Glomerular visceral epithelial cell (primary cell): ENCODE measurements at regions not wholly inside any gene's neighbourhood (a gene's known extent, or its start where the extent isn't known, plus 50 kb on each side); places are given as distances from the start of the nearest gene placed in this dataset.
"Not testable (repeated sequence)": the region's sequence is repeated elsewhere in the genome, so short reads cannot be mapped to it uniquely, and the experiment has no call there.

Experiments used
- DNase-seq: peaks from one replicate; pipeline ENCODE4 v3.0.0-alpha.2; 2016; ENCODE audit errors: extremely low spot score

DNA sequence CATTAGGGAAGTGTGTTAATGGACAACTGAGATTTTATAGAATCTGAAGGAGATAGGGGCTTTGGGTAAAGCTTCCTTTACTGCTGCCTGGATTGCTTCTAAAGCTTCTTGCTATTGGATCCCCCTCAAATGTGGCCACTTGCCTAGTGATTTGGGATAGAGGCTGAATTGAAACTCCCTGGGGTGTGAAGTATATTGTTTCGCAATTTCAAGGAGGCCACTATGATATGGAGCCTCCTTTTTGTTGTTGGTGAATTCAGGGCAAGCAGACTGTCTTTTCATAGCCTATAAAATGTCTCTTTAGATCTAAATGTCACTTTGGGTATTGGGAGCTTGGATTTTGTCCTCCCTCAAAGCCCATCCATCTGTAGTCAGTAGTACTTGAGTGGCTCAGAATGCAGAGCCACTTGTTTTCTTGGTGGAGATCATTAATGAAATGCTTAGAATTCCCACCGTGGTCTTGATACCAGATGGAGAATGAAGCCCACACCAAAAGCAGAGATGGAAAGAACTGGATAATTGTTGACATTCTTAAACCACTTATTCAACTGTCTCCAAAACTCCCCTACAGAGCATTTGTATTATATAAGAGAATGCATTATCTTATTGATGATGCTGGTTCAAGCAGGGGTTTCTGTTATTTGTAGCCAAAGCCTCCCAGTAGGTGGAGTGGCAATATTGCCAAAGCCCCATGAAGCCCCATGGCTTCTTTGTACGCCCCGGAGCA is 144.3 kb upstream of the KCNE2 start:
- no peak for DNase-seq

DNA sequence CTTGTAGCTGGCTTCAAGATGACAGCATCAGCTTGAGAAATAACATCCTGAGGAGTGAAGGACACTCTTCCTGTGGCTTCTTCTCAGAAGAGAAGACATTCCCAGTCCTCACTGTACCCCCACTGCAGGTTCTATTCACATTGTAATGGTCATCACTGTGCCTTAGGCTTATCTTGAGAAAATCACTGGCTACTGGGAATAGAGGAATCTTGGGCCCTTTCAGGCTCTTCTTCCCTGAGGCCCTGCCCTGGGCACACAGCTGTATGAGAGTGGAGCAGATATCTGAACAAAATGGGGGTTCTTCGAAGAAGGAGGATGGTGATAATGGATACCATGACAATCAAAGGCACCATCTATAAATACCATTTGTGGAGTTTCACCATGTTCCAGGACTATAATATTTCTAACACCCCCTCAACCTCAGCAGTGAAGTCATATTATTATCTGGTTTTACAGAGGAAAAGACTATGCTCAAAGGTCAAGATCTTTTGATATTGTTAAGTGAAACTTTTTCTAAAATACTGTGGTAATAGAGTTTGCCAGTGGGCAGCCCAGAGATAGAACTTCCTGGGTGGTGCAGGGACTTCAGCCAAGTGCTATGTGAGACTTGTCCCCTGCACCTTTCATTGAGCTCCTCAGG is 143.1 kb upstream of the KCNE2 start:
- no peak for DNase-seq

DNA sequence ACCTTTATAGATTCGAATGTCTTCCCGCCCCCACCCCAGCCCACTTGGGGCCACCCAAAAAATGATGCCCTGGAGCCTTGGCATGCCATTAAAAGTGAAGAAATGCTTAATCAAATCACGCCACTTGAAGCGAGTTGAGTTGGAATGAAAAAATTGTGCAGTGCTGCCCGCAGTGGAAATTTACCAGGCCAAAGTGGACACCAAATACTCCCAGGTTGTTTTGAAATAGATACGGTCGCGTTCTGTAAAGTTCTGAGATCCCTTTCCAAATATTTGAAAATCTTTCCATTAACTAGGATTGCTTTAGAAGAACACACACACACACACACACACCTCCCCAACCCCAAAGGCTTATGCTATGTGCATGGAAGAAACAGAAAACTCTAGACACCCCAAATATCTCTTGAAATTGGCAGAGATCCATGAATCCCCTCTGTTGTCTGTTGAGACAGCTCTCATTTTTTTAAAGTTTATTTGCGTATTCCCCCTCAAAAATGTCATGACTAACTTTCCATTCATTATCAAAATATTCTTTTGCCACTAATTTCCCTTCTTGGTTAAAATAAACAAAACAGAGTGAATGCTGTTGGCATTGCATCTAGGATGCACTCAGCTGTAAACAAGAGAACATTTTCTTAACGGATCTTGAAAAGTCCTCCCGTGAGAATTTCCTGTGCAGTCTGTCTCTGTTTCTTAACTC is 142.3 kb upstream of the KCNE2 start:
- DNase-seq: no peak

DNA sequence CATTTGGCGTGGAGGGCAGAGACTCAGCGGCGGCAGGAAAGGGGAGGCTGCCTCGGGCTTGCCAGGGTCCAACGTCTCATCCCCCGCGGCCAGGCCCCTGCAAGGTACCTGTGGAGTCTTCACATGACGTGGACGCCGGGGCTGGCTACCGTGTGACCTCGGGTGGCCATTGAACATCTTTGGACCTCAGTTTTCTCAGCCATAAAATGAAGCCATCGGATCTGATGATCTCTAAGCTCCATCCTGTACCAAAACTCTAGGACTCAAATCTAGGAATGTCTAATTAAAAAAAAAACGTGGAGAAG is 141.8 kb upstream of the KCNE2 start:
- DNase-seq: no peak

DNA sequence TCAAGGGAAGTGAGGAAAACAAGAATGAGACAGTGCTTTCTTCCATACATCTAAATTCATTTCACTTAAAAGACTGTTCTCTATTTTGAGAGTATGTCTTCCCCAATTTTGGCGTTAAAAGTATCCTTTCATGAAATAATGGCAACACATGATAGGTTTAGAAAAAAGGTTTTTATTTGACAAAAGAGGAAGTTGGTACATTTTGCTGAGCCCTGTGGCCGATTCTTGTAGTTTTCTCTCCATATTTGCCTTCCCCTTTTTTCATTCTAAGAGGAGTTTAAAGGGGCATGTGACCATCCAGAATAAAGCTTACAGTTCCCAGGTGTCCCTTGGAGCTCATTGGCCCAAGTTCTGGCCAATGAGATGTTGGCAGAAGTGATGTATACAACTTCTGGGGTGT is 140.4 kb upstream of the KCNE2 start:
- no peak for DNase-seq

DNA sequence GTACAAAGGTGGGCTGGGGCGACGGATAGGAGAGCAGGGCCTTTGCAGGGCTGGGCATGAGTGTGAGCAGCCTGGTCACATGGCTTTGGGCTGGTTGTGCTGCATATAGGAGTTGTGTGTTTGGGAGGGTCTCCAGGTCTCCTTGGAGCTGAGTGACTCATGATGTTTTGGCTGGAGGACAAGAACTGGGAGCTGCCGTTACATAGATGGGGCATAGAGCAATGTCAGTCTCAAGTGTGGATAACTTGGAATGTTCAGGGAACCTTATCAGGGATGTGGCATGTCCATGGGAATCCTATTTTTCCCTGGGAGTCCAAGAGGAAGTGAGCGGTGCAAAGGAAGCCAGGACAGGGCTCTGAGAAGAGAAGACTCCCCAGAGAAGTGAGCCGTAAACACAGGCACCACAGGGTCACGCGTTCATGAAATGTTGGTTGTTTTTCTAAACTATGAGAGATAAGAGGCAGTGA is 136.4 kb upstream of the KCNE2 start:
- no peak for DNase-seq

DNA sequence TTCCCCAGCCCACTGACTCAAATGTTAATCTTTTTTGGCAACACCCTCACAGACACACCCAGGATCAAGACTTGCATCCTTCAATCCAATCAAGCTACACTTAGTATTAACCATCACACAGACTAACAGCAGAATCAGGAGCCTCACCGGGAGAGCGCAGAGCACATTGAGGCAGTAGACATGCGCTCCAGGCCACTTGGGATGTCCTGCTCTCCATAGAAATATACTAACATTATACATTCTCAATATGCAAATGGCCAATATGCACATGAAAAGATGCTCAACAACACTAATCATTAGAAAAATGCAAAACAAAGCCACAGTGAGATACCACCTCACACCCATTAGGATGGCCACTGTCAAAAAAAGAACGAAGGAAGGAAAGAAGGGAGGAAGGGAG is 135.0 kb upstream of the KCNE2 start:
- DNase-seq: no peak

DNA sequence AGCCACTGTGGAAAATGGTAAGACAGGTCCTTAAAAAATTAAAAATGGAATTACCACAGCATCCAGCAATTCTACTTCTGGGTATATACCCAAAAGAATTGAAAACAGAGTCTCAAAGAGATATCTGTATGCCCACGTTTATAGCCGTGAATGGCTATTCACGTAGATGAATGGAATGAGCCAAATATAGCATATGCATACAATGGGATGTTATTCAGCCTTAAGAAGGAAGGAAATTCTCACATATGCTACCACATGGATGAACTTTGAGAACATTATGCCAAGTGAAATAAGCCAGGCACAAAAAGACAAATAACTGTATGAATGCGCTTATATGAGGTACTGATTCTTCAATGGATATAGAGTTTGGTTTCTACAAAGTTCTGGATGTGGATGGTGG is 134.5 kb upstream of the KCNE2 start:
- DNase-seq: no peak

DNA sequence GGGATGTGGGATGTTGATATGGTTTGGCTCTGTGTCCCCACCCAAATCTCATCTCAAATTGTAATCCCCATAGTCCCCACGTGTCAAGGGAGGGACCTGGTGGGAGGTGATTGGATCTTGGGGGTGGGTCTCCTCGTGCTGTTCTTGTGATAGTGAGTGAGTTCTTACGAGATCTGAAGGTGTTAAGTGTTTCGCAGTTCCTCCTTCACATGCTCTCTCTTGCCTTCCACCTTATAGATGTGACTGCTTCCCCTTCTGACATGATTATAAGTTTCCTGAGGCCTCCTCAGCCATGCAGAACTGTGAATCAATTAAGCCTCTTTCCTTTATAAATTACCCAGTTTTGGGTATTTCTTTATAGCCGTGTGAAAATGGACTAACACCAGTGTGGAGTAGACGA is 130.1 kb upstream of the KCNE2 start:
- DNase-seq: not testable (repeated sequence)

DNA sequence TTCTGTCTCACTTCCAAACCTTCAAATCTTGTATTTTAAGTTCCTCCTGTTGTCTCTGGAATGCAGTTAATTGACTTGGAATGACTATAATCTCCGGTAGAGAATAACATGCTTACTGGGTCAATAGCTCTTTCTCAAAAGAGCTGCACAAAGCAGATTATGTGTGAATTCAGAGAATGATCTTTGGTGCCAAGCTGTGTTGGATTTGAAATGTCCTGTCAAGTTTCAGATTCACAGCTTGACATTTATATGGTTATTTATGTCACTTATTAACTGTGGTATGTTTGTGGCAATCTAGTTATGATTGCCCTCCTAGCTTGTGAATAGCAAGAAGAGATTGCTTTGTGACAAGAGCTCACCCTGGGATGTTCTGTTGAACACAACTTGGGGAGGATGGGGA is 128.3 kb upstream of the KCNE2 start:
- no peak for DNase-seq

DNA sequence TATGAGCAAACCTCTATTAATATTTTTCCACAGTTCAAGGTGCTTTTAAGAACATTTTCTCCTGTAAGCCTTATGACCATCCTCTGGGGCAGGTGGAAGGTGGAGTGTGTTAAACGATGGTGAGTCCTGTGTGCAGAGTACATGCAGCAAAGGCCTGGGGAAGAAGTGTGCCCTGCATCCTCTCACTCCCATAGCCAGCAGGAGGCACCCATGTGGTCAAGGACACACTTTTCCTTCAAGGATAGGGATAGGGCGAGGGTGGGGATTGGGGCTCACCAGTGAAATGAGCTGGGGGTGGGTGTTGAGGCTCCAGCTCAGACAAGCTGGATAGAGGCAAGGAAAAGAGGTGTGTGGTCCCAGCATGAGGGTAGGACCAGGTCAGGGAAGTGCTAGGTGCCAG is 120.8 kb upstream of the KCNE2 start:
- no peak for DNase-seq

DNA sequence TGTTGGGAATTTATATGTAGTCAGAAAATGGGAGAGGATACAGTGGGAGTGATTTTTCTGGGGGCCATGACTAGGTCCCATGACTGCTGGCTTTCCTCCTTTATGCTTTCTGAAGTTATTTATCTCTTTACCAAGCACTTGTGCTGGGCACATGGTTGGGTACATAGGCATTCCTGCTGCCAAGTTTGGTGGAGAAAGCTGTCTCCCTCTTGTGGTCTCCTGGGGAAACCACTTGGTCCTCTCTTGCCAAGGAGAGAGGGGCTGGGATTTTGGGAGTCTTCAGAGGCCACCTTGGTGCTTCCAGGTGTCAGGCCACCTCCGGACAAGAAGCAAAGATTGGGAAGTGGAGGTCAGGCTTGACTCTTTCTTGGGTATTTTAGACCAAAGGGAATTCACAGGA is 120.2 kb upstream of the KCNE2 start:
- peak; percentile 4 for DNase-seq

DNA sequence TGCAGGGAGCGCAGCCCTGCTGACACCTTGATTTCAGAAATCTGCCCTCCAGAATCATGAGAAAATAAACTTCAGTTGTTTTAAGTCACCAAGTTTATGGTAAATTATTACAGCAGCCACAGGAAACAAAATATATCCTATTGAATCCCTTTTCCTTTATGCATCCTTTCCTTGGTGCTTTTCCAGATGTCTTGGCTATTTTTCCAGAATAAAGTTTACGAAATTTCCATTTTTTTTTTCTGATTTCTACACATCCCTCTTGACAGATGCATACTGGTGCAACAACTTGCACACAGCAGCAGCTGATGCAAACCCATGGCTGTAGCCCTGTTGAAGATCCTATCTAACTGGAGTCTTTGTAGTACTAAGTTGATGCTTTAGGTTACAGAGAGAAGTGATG is 111.1 kb upstream of the KCNE2 start:
- DNase-seq: no peak

DNA sequence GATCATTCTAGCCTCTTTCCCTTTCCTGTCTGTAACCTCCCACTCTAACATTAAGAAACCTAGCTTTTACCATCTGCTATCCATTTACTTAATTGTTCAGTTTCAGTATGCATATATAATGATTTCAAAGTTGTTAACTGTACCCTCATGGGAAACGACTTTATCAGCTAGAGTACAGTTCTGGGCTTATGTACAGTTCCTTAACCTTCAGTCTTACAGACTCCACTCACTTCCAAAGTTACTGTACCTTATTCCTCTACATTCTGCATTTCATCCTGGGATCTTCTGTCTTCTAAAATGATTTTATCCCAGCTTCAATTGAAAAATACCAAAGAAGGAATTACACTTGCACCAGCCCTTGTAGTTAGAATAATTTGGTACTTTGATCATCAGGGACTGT is 108.7 kb upstream of the KCNE2 start:
- DNase-seq: no peak

DNA sequence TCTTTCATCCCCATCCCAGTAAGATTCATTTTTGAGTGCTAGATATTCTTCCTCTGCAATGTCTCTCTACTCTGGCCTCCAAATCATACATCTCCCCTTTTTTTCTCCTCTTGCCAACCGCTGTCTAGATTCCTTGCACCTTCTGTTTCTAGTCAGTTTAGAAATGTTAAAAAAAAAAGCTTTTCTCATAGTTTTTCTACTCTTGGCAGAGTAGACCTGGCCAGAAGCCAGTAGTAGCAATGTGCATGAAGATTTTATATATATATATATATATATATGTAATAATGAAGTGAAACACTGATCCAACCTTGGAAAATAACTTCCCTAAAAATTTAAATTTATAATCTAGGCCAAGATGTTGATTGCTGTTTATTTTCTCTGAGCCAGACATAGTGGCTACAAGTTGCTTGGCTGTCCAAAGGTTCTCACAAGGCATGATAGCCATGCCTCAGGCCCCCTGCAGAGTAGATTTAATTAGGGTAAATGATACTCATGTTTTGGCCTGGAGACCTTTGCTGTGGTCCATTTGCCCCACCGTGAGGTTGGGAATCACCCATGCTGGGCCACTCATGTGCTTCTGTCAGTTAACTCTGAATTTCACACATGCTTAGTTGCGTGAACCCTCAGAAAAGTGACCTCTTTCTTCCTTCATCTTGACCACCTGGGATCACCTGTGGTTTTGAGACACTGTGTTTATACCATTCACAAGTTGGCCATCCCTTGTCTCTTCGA is 103.4 kb upstream of the KCNE2 start:
- DNase-seq: no peak

DNA sequence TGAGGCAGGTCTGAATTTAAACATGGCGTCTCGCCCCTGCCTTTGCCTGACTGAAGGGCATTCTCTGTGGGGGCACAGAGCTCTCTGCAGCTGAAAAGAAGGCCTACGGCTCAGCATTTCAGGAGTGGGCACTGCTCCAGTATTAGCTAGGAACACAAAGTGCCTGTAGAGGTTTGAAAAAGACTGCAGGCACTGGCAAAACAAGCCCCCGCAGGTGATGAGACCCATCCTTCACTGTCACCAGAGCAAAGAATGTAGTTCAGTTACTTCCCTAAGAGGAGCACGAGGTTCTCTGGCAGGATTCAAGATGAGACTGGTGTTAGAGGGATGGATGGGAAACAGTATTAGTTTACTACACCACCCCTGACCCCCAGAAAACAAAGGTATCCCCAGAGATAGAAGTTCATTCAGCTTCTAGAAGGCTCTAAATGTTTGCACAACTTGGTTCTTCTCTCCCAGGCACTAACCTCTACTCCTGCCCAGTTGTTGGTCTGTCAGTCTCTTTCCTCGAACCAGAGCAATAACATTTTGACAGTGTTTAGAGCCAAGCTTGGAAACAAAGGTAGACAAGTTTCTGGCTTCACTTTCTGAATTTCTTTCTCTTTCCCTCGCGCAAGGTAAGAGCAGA is 101.9 kb upstream of the KCNE2 start:
- no peak for DNase-seq

DNA sequence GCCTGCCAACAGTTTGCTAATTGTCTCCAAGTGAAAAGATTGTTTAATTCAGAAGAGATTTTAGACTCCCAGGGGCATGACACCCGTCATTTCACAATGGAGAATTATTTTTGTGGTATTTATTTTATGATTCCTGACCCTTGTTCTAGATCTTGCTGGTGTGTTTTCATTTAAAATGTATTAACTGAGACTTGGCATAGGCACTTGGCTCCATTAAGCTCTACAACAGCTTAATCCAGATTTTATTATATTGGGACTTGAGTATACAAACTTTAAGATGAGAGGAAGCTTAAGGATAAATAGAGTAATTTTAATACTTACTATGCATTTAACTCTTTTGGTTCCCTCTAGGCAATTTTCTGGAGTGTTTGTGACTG is 101.3 kb upstream of the KCNE2 start:
- DNase-seq: no peak

DNA sequence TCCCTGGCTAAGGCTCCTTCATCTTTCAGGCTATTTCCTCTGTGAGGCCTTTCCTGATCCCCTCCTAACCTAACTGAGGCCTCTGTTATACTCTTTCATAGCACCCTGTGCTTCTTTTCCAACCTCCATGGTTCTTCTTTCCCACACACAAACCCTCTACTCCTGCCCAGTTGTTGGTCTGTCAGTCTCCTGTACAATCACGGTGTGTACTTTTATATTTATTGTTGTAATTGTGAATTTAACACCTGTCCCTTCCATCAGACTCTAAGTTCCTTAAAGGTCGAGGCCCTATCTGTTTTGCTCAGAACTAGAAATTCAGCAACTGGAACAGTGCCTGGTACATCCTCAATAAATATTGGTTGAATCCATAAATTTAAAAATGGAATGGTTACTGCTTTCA is 100.2 kb upstream of the KCNE2 start:
- no peak for DNase-seq

DNA sequence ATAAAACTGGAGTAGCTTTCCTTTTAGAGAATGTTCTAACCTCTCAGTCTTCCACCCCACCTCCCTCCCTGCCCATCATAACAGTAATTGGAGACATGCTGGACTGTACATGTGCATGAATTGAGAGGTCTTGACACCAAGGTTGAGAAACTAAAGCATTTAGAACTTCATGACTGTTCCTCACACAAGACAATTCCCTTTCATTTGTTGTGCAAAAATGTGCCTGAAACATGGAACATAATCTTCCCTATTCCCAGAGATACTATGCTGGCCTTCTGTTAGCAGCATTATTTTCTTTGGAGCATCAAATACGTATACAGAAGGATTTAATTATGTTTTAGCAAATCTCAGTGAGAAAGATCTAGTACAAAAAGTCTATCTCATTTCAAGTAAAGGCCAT is 97.5 kb upstream of the KCNE2 start:
- no peak for DNase-seq

DNA sequence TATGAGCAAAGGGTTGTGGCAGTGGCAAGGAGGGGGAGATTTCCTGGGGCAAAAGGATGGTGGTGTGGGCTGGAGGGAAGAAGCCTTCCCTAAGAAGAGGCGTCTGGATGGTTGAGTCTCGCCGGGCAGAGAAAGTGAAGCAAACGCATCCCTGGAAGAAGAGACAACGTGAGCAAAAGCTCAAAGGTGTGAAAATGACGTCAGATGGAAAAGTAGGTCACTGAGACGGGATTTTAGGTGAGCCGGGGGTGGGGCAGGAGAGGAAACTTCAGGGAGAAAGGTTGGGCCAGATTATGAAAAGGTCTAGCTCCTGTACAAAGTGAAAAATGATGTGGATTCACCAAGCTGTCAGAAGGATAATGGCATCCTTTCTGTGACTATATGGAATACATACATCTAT is 95.3 kb upstream of the KCNE2 start:
- no peak for DNase-seq

DNA sequence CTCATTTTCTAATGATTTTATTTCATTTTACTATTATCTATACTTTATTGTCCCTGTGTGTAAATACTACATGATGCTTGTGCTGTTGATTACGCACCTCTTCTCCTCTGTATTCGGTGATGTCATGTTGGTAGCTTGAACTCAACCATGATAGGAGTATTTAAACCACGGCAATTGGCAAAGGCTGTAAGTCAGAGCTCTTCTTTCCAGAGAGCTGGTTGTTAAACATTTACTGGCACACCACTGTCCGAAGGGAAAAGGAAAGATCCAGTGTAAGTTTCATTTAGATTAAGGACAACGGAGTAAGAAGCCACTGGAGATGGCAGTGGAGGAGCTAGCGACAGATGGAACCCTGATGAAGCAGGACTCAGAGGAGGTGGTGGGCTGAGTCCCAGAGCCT is 93.4 kb upstream of the KCNE2 start:
- DNase-seq: peak; percentile 9

DNA sequence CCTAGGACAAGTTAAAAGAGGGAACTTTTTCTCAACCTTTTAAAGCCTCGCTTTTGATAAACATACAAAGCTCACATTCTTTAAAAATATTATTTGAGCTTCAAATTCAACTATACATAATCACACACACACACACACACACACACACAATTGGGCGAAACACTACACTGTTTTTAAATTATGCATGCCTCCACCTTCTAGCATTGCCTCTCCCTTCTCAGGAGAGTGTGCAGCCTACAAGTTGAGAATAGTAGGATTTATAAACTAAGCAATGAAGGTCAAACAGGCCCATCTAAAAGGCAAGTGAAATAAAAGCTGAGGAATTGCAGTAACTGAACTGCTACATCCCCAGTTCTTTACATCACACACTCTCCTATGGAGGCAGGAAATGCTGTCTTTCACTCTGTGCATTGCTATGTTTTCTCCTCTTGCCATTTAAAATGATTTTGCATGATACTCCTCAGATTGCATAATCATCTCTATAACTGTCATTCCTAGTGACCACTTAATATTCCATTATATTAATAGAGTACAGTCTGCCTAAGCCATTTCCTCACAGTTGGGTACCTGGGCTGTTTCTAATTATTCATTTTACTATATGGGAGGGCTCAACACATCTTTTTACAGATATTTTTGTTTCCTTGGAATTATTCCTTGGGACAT is 92.5 kb upstream of the KCNE2 start:
- no peak for DNase-seq
